IMR-90 (cell line): ENCODE measurements at regions not wholly inside any gene's neighbourhood (a gene's known extent, or its start where the extent isn't known, plus 50 kb on each side); places are given as distances from the start of the nearest gene placed in this dataset.

Experiments
- ATAC-seq: fragments of 200-7000 bp; cut with Tn5 transposase; 2 replicates; pipeline ENCODE4 v1.9.1; 2020; ENCODE audit warnings: low read depth, mild to moderate bottlenecking, moderate library complexity
- BruUV-seq: library from RNA; stranded (reverse); fragments of 400-500 nt; replicated peaks from 2 replicates; lab custom pipeline; 2021; lab: Mats Ljungman, UMichigan
- CTCF ChIA-PET: fragments of 300-600 bp; formaldehyde crosslinking; extraction: SDS; loops from one replicate; lab custom pipeline; 2021; ENCODE audit warnings: antibody characterized with exemption; lab: Yijun Ruan, JAX
- POLR2A ChIA-PET: fragments of 300-600 bp; sonication (Branson Sonifier 250); formaldehyde crosslinking; loops from one replicate; lab custom pipeline; 2022; ENCODE audit warnings: antibody characterized with exemption; ENCODE audit not compliant: unreplicated experiment; lab: Charles Lee
- DNase-seq: peaks from one replicate; pipeline ENCODE4 v3.0.0; 2013
- H2AFZ ChIP-seq: replicated peaks from 2 replicates; pipeline ENCODE3; 2013; ENCODE audit warnings: low read length, mild to moderate bottlenecking; ENCODE audit not compliant: poor library complexity
- H2AK5ac ChIP-seq: 2 replicates; pipeline ENCODE4 v1.6.1; 2013; ENCODE audit warnings: low read depth, low read length, inconsistent platforms
- H2AK9ac ChIP-seq: replicated peaks from 2 replicates; pipeline ENCODE3; 2013; ENCODE audit warnings: mild to moderate bottlenecking, low read depth, low read length, moderate library complexity; ENCODE audit not compliant: poor library complexity
- H2BK120ac ChIP-seq: 2 replicates; pipeline ENCODE4 v1.6.1; 2013; ENCODE audit warnings: low read depth, low read length, inconsistent platforms
- H2BK15ac ChIP-seq: 3 replicates; pipeline ENCODE4 v1.6.1; 2013; ENCODE audit warnings: low read depth, low read length, inconsistent platforms
- H2BK20ac ChIP-seq: 2 replicates; pipeline ENCODE4 v1.6.1; 2013; ENCODE audit warnings: low read depth, mild to moderate bottlenecking, inconsistent platforms, low read length, moderate library complexity
- H2BK5ac ChIP-seq: 2 replicates; pipeline ENCODE4 v1.6.1; 2013; ENCODE audit warnings: mild to moderate bottlenecking, low read depth, low read length, inconsistent platforms; ENCODE audit not compliant: poor library complexity, severe bottlenecking
- H3K14ac ChIP-seq: replicated peaks from 2 replicates; pipeline ENCODE4 v1.6.1; 2013; ENCODE audit warnings: low read depth, low read length, inconsistent platforms
- H3K18ac ChIP-seq: 2 replicates; pipeline ENCODE4 v1.6.1; 2013; ENCODE audit warnings: low read depth, low read length, control low read depth
- H3K23ac ChIP-seq: 2 replicates; pipeline ENCODE4 v1.6.1; 2013; ENCODE audit warnings: low read depth, low read length, inconsistent platforms
- H3K27ac ChIP-seq: 2 replicates; pipeline ENCODE4 v1.5.1; 2013; ENCODE audit warnings: mild to moderate bottlenecking, control low read depth, low read length; ENCODE audit not compliant: insufficient read depth
- H3K27me3 ChIP-seq: 2 replicates; pipeline ENCODE4 v1.6.1; 2013; ENCODE audit warnings: low read length; ENCODE audit not compliant: control insufficient read depth, insufficient read depth
- H3K36me3 ChIP-seq: 2 replicates; pipeline ENCODE4 v1.6.1; 2013; ENCODE audit warnings: low read length, mixed read lengths; ENCODE audit not compliant: control insufficient read depth, insufficient read depth
- H3K4ac ChIP-seq: 2 replicates; pipeline ENCODE4 v1.6.1; 2013; ENCODE audit warnings: low read depth, low read length, inconsistent platforms
- H3K4me1 ChIP-seq: 2 replicates; pipeline ENCODE4 v1.6.1; 2013; ENCODE audit warnings: low read length, mixed read lengths; ENCODE audit not compliant: control insufficient read depth, insufficient read depth
- H3K4me2 ChIP-seq: 2 replicates; pipeline ENCODE4 v1.6.1; 2013; ENCODE audit warnings: low read depth, mild to moderate bottlenecking, control low read depth, low read length, moderate library complexity
- H3K4me3 ChIP-seq: 2 replicates; pipeline ENCODE4 v1.5.1; 2013; ENCODE audit warnings: low read depth, mild to moderate bottlenecking, control low read depth, low read length, moderate library complexity; ENCODE audit not compliant: insufficient read depth
- H3K56ac ChIP-seq: 2 replicates; pipeline ENCODE4 v1.6.1; 2013; ENCODE audit warnings: low read length, inconsistent platforms; ENCODE audit not compliant: insufficient read depth; ENCODE audit errors: extremely low read depth
- H3K79me1 ChIP-seq, 2 experiments: 2 replicates each; pipeline ENCODE4 v1.6.1; 2013; ENCODE audit warnings: low read length in 2 of 2, inconsistent platforms in 1 of 2, low read depth in 1 of 2
- H3K9ac ChIP-seq: 2 replicates; pipeline ENCODE4 v1.6.1; 2013; ENCODE audit warnings: low read depth, low read length, control low read depth
- H3K9me1 ChIP-seq: 2 replicates; pipeline ENCODE4 v1.6.1; 2013; ENCODE audit warnings: low read length, inconsistent platforms; ENCODE audit not compliant: insufficient read depth
- H3K9me3 ChIP-seq: 2 replicates; pipeline ENCODE4 v1.6.1; 2013; ENCODE audit warnings: low read length; ENCODE audit not compliant: control insufficient read depth, insufficient read depth
- H4K20me1 ChIP-seq: 2 replicates; pipeline ENCODE4 v1.6.1; 2013; ENCODE audit warnings: low read length, inconsistent platforms; ENCODE audit not compliant: insufficient read depth
- H4K5ac ChIP-seq: 2 replicates; pipeline ENCODE4 v1.6.1; 2013; ENCODE audit warnings: mild to moderate bottlenecking, low read depth, low read length, control low read depth
- H4K8ac ChIP-seq, 2 experiments: 2 replicates each; pipeline ENCODE4 v1.6.1; 2013; ENCODE audit warnings: low read depth in 2 of 2, low read length in 2 of 2, control low read depth in 1 of 2, inconsistent platforms in 1 of 2
- H4K91ac ChIP-seq: 2 replicates; pipeline ENCODE4 v1.6.1; 2013; ENCODE audit warnings: low read depth, low read length, inconsistent platforms; ENCODE audit not compliant: insufficient read depth
- BHLHE40 ChIP-seq: fragments of 150-350 bp; IDR thresholded peaks from 2 replicates; pipeline ENCODE4 v1.6.1; 2016; ENCODE audit warnings: mild to moderate bottlenecking, low read depth, low read length
- CHD1 ChIP-seq: IDR thresholded peaks from 2 replicates; pipeline ENCODE4 v1.6.1; 2012; ENCODE audit warnings: low read depth, low read length, improper control_type of control experiment
- NFE2L2 ChIP-seq: fragments of 150-350 bp; IDR thresholded peaks from 2 replicates; pipeline ENCODE4 v1.6.1; 2016; ENCODE audit warnings: low read depth, mild to moderate bottlenecking, low read length
- RAD21 ChIP-seq: IDR thresholded peaks from 2 replicates; pipeline ENCODE4 v1.6.1; 2012; ENCODE audit warnings: low read length, improper control_type of control experiment
- WGBS, 2 experiments: methylation state at CpG; one replicate each; pipeline versions ENCODE4 v1.1.5 to v1.1.7; 2013; ENCODE audit warnings: missing lambda C conversion rate in 2 of 2; ENCODE audit not compliant: insufficient read length in 1 of 2; ENCODE audit errors: extremely low coverage in 2 of 2; 5-methylcytosine and 5-hydroxymethylcytosine counted together
- dilution Hi-C: fragments of 300-500 bp; cut with HindIII; formaldehyde crosslinking; loops from one replicate; pipeline ENCODE4 v1.14.3; 2018; ENCODE audit warnings: low sequenced_read_pairs; ENCODE audit not compliant: unreplicated experiment
- in situ Hi-C: fragments of 300-500 bp; cut with MboI; formaldehyde crosslinking; loops from 3 replicates; pipeline ENCODE4 v1.14.3; 2019; ENCODE audit warnings: low sequenced_read_pairs, inconsistent platforms, mixed read lengths
- intact Hi-C: fragments of 100-400 bp; cut with micrococcal nuclease; formaldehyde crosslinking; loops from 2 replicates; pipeline ENCODE4 v1.10.0; 2022

DNA sequence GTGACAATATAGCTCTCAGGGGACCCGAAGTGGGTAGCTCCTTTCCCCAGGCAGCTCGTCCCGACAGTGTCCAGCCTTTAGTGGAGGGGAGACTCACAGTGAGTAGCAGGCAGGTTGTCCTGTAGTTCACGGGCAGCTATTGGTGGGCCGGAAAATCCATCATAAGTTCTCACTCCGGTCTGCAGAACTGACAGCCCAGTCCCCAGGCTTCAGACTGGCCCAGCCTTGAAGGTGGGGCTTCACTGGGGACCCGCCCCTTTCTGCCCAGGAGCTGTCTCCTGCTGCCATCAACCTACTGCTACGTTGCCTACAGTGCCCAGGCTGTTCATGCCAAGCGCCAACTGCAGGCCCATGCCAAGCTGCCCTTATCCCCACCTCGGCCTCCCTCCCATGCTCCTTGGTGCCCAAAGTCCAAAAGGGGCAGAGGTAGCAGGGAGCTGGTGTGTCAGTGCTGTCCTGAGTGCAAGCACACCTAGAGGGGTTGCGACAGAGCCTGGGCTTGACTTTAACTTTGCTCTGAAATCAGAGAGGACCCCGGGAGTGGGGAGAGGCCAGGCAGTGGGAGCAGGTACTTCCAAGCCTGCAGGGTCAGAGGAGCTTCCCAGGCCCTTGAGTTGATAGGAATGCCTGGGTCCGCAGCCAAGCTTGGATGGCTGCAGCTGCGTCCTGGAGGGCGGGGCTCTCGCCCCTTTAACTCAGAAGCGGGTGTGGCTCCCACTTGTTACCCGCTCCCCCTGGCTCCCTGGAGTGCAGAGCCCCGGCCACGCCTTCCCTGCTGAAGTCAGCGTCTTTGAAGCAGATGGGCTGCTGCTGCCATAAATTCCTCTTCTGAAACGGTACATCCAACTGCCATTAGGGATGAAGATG, 1144.3 kb upstream of the NCAM2 start:
- no peaks in the 10 kb centered on the region for H3K27me3 ChIP-seq
- H3K14ac ChIP-seq = no peak overlapping the region
- H2AK9ac ChIP-seq = no peak overlapping the region
- no peak overlapping the region for H2BK20ac ChIP-seq
- WGBS, 2 experiments = 75% methylated on average over 9 of the region's 22 CpGs; no CpG with 5 or more reads in 1 of the 2 experiments
- no peak overlapping the region for H3K18ac ChIP-seq
- no peaks in the 10 kb centered on the region for H3K4me1 ChIP-seq
- POLR2A ChIA-PET = no interaction called here
- CTCF ChIA-PET = no interaction called here
- in situ Hi-C loops (no loop called here), dilution Hi-C loops (no loop called here), intact Hi-C loops (no loop called here)
- no peak overlapping the region for H4K91ac ChIP-seq
- H2BK15ac ChIP-seq = no peak overlapping the region
- H2AK5ac ChIP-seq = no peak overlapping the region
- H3K79me1 ChIP-seq = no peaks in the 10 kb centered on the region
- no peak overlapping the region for H3K23ac ChIP-seq
- H4K5ac ChIP-seq = no peak overlapping the region
- no peak overlapping the region for H4K8ac ChIP-seq
- no peaks in the 10 kb centered on the region for H3K36me3 ChIP-seq
- no peak overlapping the region for H2BK5ac ChIP-seq
- no peak overlapping the region for H3K4ac ChIP-seq
- no peak overlapping the region for H3K9ac ChIP-seq
- ATAC-seq (no peak), DNase-seq (no peak)
- no peak for TF ChIP-seq BHLHE40
- TF ChIP-seq NFE2L2 = no peak
- TF ChIP-seq RAD21 = no peak
- no peak for TF ChIP-seq CHD1
- H3K56ac ChIP-seq = no peak overlapping the region
- H3K4me3 ChIP-seq = no peak overlapping the region
- peaks cover 20% of the 10 kb centered on the region; the same call in 1 of the 2 replicates for H3K9me3 ChIP-seq
- H3K4me2 ChIP-seq = no peak overlapping the region
- no peaks in the 10 kb centered on the region for H3K9me1 ChIP-seq
- H3K27ac ChIP-seq = no peak overlapping the region
- no peaks in the 10 kb centered on the region for H4K20me1 ChIP-seq
- BruUV-seq = no TSS peak
- no peak overlapping the region for H2BK120ac ChIP-seq
- no peak overlapping the region for H2AFZ ChIP-seq
